DND-41 (cell line): ENCODE measurements at regions not wholly inside any gene's neighbourhood (a gene's known extent, or its start where the extent isn't known, plus 50 kb on each side); places are given as distances from the start of the nearest gene placed in this dataset.

ENCODE experiments used
- EZH2 ChIP-seq: IDR thresholded peaks from 3 replicates; pipeline ENCODE4 v1.6.1; 2012; ENCODE audit warnings: borderline replicate concordance, low read depth, mild to moderate bottlenecking, moderate library complexity, low read length, inconsistent platforms; ENCODE audit not compliant: severe bottlenecking
- TF ChIP-seq, protein P1 (sequence below): IDR thresholded peaks from 2 replicates; pipeline ENCODE4 v1.5.1; 2012; ENCODE audit warnings: borderline replicate concordance, low read length, moderate library complexity, mild to moderate bottlenecking; ENCODE audit not compliant: poor library complexity, severe bottlenecking; ENCODE audit errors: extremely low read depth

DNA sequence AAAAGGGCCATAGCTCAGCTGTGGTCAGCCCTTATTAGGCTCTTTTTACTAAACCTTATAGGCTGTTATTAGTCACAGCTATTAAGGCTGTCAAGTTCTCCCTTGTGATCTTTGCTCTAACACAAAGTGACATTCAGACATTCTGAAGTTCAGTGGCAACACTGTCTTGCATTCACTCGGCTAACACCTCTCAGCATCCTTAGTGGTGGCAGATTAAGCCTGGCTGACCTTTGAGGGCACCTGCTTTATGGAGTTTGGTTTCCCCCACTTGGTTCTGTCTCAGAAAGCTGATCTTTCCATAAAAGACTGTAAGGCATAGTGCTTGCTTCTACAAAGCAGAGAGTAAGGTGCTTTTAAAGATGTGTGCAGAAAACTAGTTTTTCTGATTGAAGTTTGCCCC lies 677.4 kb upstream of the TMEM132C start:
- TF ChIP-seq, protein P1, sequence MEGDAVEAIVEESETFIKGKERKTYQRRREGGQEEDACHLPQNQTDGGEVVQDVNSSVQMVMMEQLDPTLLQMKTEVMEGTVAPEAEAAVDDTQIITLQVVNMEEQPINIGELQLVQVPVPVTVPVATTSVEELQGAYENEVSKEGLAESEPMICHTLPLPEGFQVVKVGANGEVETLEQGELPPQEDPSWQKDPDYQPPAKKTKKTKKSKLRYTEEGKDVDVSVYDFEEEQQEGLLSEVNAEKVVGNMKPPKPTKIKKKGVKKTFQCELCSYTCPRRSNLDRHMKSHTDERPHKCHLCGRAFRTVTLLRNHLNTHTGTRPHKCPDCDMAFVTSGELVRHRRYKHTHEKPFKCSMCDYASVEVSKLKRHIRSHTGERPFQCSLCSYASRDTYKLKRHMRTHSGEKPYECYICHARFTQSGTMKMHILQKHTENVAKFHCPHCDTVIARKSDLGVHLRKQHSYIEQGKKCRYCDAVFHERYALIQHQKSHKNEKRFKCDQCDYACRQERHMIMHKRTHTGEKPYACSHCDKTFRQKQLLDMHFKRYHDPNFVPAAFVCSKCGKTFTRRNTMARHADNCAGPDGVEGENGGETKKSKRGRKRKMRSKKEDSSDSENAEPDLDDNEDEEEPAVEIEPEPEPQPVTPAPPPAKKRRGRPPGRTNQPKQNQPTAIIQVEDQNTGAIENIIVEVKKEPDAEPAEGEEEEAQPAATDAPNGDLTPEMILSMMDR: no peak
- no peak for TF ChIP-seq EZH2
